NB4 (cell line): ENCODE measurements at regions not wholly inside any gene's neighbourhood (a gene's known extent, or its start where the extent isn't known, plus 50 kb on each side); places are given as distances from the start of the nearest gene placed in this dataset.

Experiments used
- DNase-seq: peaks from one replicate; pipeline ENCODE4 v3.0.0; 2010; ENCODE audit warnings: low read depth
- H3K4me3 ChIP-seq: one replicate; pipeline ENCODE4 v1.5.1; 2011; ENCODE audit warnings: mild to moderate bottlenecking, low read depth, low read length, moderate library complexity
- MYC ChIP-seq: IDR thresholded peaks from 2 replicates; pipeline ENCODE4 v1.6.1; 2011; ENCODE audit warnings: low read depth, low read length
- POLR2A ChIP-seq: IDR thresholded peaks from 2 replicates; pipeline ENCODE4 v1.6.1; 2011; ENCODE audit warnings: mild to moderate bottlenecking; ENCODE audit not compliant: insufficient read length; ENCODE audit errors: extremely low read depth
- TF ChIP-seq, protein P1 (sequence below): IDR thresholded peaks from 2 replicates; pipeline ENCODE4 v1.6.1; 2011; ENCODE audit warnings: low read depth, low read length
- TF ChIP-seq, protein P2 (sequence below): IDR thresholded peaks from one replicate; pipeline ENCODE4 v1.5.1; 2012; ENCODE audit warnings: low read depth, low read length

DNA sequence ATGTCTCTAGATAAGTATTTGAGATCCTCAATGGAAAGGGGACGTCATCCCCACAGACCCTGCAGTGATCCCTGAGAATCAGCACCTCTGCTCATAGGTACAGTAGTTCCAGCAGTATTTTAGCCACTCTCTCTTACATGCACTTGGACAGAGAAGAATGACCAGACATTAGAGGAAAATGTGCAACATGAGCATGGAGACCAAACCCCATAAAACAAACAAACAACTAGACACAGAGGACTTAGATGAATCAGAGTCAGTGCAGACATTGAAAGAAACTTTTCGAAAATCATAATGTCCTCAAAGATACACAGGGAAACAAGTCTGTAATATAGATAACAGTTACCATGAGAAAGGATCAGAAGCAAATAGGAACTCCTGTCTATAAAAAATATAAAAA is 108.2 kb downstream of the LYPLAL1 start:
- TF ChIP-seq, protein P1, sequence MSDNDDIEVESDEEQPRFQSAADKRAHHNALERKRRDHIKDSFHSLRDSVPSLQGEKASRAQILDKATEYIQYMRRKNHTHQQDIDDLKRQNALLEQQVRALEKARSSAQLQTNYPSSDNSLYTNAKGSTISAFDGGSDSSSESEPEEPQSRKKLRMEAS: no peak
- TF ChIP-seq, protein P2, sequence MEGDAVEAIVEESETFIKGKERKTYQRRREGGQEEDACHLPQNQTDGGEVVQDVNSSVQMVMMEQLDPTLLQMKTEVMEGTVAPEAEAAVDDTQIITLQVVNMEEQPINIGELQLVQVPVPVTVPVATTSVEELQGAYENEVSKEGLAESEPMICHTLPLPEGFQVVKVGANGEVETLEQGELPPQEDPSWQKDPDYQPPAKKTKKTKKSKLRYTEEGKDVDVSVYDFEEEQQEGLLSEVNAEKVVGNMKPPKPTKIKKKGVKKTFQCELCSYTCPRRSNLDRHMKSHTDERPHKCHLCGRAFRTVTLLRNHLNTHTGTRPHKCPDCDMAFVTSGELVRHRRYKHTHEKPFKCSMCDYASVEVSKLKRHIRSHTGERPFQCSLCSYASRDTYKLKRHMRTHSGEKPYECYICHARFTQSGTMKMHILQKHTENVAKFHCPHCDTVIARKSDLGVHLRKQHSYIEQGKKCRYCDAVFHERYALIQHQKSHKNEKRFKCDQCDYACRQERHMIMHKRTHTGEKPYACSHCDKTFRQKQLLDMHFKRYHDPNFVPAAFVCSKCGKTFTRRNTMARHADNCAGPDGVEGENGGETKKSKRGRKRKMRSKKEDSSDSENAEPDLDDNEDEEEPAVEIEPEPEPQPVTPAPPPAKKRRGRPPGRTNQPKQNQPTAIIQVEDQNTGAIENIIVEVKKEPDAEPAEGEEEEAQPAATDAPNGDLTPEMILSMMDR: no peak
- TF ChIP-seq MYC (no peak), POLR2A (no peak)
- no peak for DNase-seq
- no peak overlapping the region for H3K4me3 ChIP-seq

DNA sequence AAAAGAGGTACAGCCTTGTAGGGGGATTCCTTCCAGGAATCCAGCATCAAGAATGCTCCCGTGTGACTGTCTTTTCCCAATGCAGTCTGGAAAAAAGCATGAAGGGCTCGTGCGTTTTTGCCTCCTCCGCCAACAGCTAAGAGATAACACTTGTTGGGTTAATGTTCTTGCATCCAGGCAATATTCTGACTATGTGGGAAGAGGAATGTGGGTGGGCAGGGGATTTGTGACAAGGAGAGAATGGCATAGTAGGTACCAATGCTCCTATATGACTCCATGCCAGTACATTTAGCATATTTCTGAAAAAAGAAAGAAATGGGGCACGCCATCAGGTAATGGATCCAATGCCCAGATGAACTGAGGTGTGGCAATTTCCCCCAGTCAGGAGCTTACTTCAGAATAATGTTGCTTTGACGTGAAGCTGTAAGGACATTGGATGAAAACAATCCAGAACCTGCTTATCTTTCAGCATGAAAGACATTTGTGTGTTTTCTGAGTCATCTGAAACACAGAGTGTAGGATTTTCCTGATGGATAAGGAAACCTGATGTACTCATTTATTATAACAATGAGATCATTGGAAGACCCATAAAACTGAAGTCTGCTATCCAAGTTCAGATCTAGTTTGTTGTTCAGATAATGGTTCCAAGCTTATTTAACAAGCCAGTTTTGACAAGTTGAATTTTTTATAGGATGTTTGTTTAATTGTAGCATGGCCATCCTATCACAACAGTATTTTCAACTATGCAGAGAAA is 105.5 kb downstream of the LYPLAL1 start:
- DNase-seq: no peak
- H3K4me3 ChIP-seq: no peak overlapping the region
- TF ChIP-seq POLR2A (no peak), MYC (no peak)
- TF ChIP-seq, protein P1: no peak
- TF ChIP-seq, protein P2: no peak

DNA sequence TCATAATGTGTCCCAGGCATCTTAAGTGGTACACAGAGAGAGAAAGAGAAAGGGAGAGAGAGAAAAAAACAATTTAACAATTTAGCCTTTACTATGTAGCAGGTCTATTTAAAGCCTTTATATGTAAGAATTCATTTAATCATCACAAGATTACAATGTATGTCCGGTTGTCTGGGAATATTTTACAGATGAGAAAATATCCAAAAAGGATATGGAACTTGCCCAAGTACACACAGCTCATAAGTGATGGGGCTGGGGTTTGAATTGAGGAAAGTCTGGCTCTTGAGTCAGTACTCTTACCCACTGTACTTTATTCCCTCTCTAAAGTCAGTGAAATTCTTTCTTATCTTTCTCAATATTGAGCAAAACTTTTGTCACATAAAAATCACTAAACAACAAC is 104.6 kb downstream of the LYPLAL1 start:
- H3K4me3 ChIP-seq: no peak overlapping the region
- DNase-seq: no peak
- TF ChIP-seq, protein P2: no peak
- TF ChIP-seq MYC (no peak), POLR2A (no peak)
- TF ChIP-seq, protein P1: no peak

DNA sequence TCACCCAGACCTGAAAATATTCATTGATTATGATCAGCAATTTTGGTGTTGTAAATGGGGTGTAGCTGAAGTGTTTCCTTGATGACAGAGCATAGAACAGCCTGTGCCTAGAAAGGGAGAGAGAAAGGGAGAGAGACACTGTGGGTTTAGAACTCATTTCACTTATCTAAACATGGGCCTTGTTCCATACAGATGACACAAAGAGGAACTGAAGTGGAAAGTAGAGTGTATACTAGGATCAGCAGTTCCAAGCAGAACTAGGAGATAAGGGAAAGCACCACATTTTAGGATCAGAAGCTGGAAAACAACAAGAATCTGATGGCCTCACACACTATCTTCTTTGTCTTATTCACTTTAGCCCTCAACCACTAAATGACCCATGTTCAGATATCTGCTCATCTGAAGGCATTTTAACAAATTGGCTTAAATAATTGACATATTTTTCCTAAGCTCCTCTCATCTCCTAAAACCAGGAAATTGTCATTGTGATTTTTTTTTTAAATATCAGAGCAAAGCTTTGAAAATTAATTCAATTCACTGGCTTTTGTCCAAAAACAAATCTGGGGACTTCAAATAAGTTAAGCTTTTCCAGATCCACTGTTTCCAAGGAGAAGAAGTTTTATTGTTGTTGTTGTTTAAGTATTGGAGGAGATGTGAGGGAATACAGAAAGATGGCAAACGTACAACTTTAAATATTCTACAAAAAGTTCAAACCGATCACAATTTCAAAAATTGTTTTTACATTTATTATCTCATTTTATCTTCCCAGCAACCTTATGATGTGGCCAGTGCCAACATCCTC is 103.8 kb downstream of the LYPLAL1 start:
- TF ChIP-seq POLR2A (no peak), MYC (no peak)
- TF ChIP-seq, protein P2: no peak
- TF ChIP-seq, protein P1: no peak

DNA sequence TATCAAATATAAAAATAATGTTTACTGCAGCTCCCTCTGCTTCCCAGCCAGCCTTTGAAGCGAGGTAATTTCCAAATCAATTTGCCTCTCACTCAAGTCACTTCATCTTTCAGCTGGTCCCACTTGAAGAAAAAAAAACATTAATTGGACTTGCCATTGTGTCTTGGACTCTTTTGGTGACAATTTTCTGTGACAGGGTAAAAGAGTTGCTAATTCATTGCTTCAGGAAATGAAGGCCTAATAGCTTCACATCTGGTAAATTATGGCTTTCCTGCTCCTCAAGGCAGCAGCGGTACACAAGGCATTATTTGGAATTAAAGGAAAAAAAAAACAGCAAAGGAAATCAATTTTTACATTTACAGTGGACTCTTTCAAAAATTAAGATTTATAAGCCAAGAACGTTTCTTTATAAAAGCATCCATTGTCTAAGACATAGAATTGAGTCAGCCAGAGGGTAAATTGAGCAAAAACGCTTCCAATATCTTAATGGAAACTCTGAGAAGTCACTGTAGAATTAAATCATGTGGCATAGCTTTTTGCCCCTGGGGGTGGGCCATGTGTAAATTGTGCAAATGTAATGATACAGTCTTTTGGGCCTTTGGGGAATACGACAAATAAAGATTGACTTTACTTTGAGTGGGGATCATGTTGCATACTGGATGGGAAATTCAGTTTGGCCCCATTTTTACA is 102.5 kb downstream of the LYPLAL1 start:
- DNase-seq: no peak
- no peak overlapping the region for H3K4me3 ChIP-seq
- TF ChIP-seq MYC: no peak
- no peak for TF ChIP-seq POLR2A
- TF ChIP-seq, protein P1: no peak
- TF ChIP-seq, protein P2: no peak

More for the DNA sequence above, 103.8 kb downstream of the LYPLAL1 start:
- no peak overlapping the region for H3K4me3 ChIP-seq
- no peak for DNase-seq
